ENCODE measurements at regions not wholly inside any gene's neighbourhood (a gene's known extent, or its start where the extent isn't known, plus 50 kb on each side); places are given as distances from the start of the nearest gene placed in this dataset.

DNA sequence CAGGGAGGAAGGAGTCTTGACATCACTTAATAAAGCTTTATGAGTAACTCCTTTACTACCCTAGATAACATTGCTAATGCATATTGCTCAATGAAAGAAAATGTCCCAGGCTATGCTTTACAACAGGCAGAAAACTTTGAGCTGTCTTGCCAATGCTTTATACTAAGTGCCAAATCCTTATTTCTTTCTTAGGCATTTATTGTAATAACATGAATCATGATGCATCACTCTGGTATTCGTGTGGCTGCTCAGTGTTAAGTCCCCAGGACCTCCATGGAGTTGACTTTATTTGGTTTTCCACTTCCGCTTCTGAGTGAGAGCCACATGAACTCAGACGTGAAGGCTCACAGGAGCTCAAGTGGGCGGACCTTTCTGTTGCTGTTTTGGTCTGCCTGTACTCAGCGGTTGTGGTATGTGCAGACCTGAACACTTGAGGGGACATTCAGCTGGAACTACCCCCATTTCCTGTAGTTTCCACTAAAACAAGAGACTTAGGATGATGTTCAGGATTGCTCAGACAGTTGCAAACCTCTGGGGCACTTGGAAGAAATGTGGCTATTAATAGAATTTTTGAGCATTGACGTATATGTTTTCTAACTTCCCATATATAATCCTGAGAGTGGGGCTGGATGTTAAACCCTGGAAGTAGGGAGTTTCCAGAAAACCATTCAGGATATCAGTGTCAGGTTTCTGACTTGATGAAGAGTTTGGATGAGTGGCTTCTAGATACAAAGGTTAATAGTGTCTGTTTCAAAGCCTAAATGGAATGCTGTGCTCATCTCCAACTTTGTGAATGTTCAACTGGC lies 258.6 kb downstream of the MSRB3 start:
- no peaks in the 10 kb centered on the region for H3K36me3 ChIP-seq (ENCODE audit: control insufficient read depth, insufficient read depth, low read length)
- no peaks in the 10 kb centered on the region for H3K27me3 ChIP-seq (ENCODE audit: control insufficient read depth in 2 of 2, insufficient read depth in 2 of 2, low read length in 2 of 2)
- no peak for DNase-seq (ENCODE audit: extremely low read depth in 1 of 4, low spot score in 3 of 4)
- no peak for FAIRE-seq
- H4K20me1 ChIP-seq (replicated peaks; ENCODE audit: control insufficient read depth, insufficient read depth, low read length) = no peaks in the 10 kb centered on the region
- no peak overlapping the region for H3K9ac ChIP-seq (ENCODE audit: insufficient read depth in 1 of 2, low read depth in 2 of 2, low read length in 2 of 2)
- ATAC-seq = no peak
- no peaks in the 10 kb centered on the region for H3K79me2 ChIP-seq (ENCODE audit: control insufficient read depth, insufficient read depth, low read length)
- intact Hi-C loops (cut with micrococcal nuclease) (no loop called here), in situ Hi-C loops (cut with MboI) (no loop called here)
- no peak overlapping the region for H3K4me3 ChIP-seq
- BruUV-seq (replicated peaks) = no TSS peak
- no peaks in the 10 kb centered on the region; a peak in 1 of 5 replicates for H3K4me1 ChIP-seq (replicated peaks in 1 of 2; ENCODE audit: control insufficient read depth in 2 of 2, insufficient read depth in 2 of 2, low read length in 2 of 2)
- peaks cover 2% of the 10 kb centered on the region for H3K9me3 ChIP-seq (replicated peaks; ENCODE audit: control insufficient read depth, insufficient read depth, low read depth, low read length)
- CTCF ChIA-PET (ENCODE audit: low intra/inter-chr PET ratio) = no interaction called here
- 5% methylated on average over 6 of the region's 6 CpGs for WGBS (ENCODE audit: insufficient coverage, low coverage, missing lambda C conversion rate)
- H3K4me2 ChIP-seq (ENCODE audit: insufficient read depth, low read length) = no peak overlapping the region
- H2AFZ ChIP-seq (ENCODE audit: low read depth, low read length) = no peak overlapping the region
- H3K9me1 ChIP-seq (ENCODE audit: control insufficient read depth, insufficient read depth, low read length) = no peaks in the 10 kb centered on the region
- TF ChIP-seq SPI1 (IDR thresholded peaks at IDR 0.05; ENCODE audit: borderline replicate concordance, low read depth, low read length) = peak; percentile 41; the same call in 1 of the 2 replicates
- no peak for TF ChIP-seq YBX1 (IDR thresholded peaks at IDR 0.05)
- POLR2A ChIA-PET = no interaction called here
- no peak overlapping the region for H3K27ac ChIP-seq (ENCODE audit: extremely low read depth, low read depth, low read length)

- Histone ChIP-seq H3K9me3 (replicated peaks; ENCODE audit: control insufficient read depth, insufficient read depth, low read depth, low read length) (peaks cover 2% of the 10 kb centered on the region), H3K27me3 (ENCODE audit: control insufficient read depth in 2 of 2, insufficient read depth in 2 of 2, low read length in 2 of 2) (no peaks in the 10 kb centered on the region), H3K4me2 (ENCODE audit: insufficient read depth, low read length) (no peak overlapping the region), H3K27ac (ENCODE audit: extremely low read depth, low read depth, low read length) (no peak overlapping the region), H3K36me3 (ENCODE audit: control insufficient read depth, insufficient read depth, low read length) (no peaks in the 10 kb centered on the region), H3K79me2 (ENCODE audit: control insufficient read depth, insufficient read depth, low read length) (no peaks in the 10 kb centered on the region), H2AFZ (ENCODE audit: low read depth, low read length) (no peak overlapping the region), H3K9ac (ENCODE audit: insufficient read depth in 1 of 2, low read depth in 2 of 2, low read length in 2 of 2) (no peak overlapping the region), H3K4me1 (replicated peaks in 1 of 2; ENCODE audit: control insufficient read depth in 2 of 2, insufficient read depth in 2 of 2, low read length in 2 of 2) (no peaks in the 10 kb centered on the region; a peak in 1 of 5 replicates), H4K20me1 (replicated peaks; ENCODE audit: control insufficient read depth, insufficient read depth, low read length) (no peaks in the 10 kb centered on the region), H3K9me1 (ENCODE audit: control insufficient read depth, insufficient read depth, low read length) (no peaks in the 10 kb centered on the region), H3K4me3 (no peak overlapping the region)
- CTCF ChIA-PET (ENCODE audit: low intra/inter-chr PET ratio) = no interaction called here
- FAIRE-seq (no peak), ATAC-seq (no peak), DNase-seq (ENCODE audit: extremely low read depth in 1 of 4, low spot score in 3 of 4) (no peak)
- BruUV-seq (replicated peaks) = no TSS peak
- WGBS (ENCODE audit: insufficient coverage, low coverage, missing lambda C conversion rate) = 0% methylated on average over 1 of the region's 1 CpG
- POLR2A ChIA-PET = no interaction called here
- in situ Hi-C loops (cut with MboI) (no loop called here), intact Hi-C loops (cut with micrococcal nuclease) (no loop called here)
- no peak for TF ChIP-seq TRIM24 (IDR thresholded peaks at IDR 0.05)
- no peak for TF ChIP-seq XRCC4 (IDR thresholded peaks at IDR 0.05; ENCODE audit: extremely low read depth, insufficient read depth, insufficient read length)
- TF ChIP-seq, protein P1, sequence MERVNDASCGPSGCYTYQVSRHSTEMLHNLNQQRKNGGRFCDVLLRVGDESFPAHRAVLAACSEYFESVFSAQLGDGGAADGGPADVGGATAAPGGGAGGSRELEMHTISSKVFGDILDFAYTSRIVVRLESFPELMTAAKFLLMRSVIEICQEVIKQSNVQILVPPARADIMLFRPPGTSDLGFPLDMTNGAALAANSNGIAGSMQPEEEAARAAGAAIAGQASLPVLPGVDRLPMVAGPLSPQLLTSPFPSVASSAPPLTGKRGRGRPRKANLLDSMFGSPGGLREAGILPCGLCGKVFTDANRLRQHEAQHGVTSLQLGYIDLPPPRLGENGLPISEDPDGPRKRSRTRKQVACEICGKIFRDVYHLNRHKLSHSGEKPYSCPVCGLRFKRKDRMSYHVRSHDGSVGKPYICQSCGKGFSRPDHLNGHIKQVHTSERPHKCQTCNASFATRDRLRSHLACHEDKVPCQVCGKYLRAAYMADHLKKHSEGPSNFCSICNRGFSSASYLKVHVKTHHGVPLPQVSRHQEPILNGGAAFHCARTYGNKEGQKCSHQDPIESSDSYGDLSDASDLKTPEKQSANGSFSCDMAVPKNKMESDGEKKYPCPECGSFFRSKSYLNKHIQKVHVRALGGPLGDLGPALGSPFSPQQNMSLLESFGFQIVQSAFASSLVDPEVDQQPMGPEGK (CRISPR knock-in tag; IDR thresholded peaks at IDR 0.05; ENCODE audit: borderline replicate concordance) = no peak
- no peak for TF ChIP-seq SUPT5H (IDR thresholded peaks at IDR 0.05)
- no peak for TF ChIP-seq ATF7 (IDR thresholded peaks at IDR 0.05)
- no peak for TF ChIP-seq HMGN3 (IDR thresholded peaks at IDR 0.05; ENCODE audit: borderline replicate concordance, extremely low read depth, insufficient read length, low read depth, low read length)
- TF ChIP-seq PTRF (tag; IDR thresholded peaks at IDR 0.05) = no peak
- TF ChIP-seq TRIM28 (IDR thresholded peaks at IDR 0.05) = no peak
- no peak for TF ChIP-seq HOXB6 (CRISPR knock-in tag; IDR thresholded peaks at IDR 0.05; ENCODE audit: borderline replicate concordance)
- TF ChIP-seq ETV6 (IDR thresholded peaks at IDR 0.05; ENCODE audit: borderline replicate concordance in 1 of 2, low read depth in 2 of 2, low read length in 1 of 2) = no peak
- no peak for TF ChIP-seq ETV6 (CRISPR knock-in tag; IDR thresholded peaks at IDR 0.05; ENCODE audit: borderline replicate concordance)
- TF ChIP-seq SMARCA5 (IDR thresholded peaks at IDR 0.05) = no peak
- TF ChIP-seq RBM25 (IDR thresholded peaks at IDR 0.05; ENCODE audit: low read depth, low read length, severe bottlenecking) = no peak
- TF ChIP-seq TBL1XR1 (IDR thresholded peaks at IDR 0.05; ENCODE audit: low read length in 2 of 2) = no peak
- TF ChIP-seq MAFG (tag; conservative IDR thresholded peaks at IDR 0.05) = no peak
These were observed 259.5 kb downstream of the MSRB3 start for GRCh38 chr12:65537978-65538377.
